Adrenal gland (tissue), 5 donors: ENCODE measurements at regions not wholly inside any gene's neighbourhood (a gene's known extent, or its start where the extent isn't known, plus 50 kb on each side); places are given as distances from the start of the nearest gene placed in this dataset.

Experiments used
- POLR2A ChIP-seq, 2 donors: fragments of 450-650 bp; IDR thresholded peaks; one replicate each; pipeline ENCODE4 v1.6.1; 2017; ENCODE audit warnings: antibody characterized with exemption in 2 of 2, mild to moderate bottlenecking in 2 of 2, moderate library complexity in 1 of 2
- TF ChIP-seq, protein P1 (sequence below), 6 experiments: fragments of 450-650 bp in 4 of 6; fragments of 200-600 bp in 2 of 6; sonication (generic) in 1 of 6; IDR thresholded peaks; 1 replicate in 5 of 6; 2 replicates in 1 of 6; pipeline versions ENCODE4 v1.5.1 to v1.8.0; 2016 to 2021; ENCODE audit warnings: antibody characterized with exemption in 6 of 6, mild to moderate bottlenecking in 2 of 6, moderate library complexity in 1 of 6
- donor health status: DM: no; HTN: no; CAD: no.

DNA sequence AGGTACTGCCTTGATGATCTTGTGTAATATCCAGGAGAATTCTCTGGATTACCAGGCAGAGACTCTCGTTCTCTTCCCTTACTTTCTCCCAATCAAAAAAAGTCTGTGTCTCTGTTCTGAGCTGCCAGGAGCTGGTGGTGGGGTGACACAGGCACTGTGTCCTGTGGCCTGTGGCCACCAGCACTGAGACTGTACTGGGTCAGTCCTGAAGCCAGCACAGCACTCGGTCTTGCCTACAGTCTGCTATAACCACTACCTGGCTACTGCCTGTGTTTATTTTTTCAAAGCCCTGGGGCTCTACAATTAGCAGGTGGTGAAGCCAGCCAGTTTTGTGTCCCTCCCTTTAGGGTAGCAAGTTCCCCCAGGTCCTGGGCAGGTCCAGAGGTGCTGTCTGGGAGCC, 331.1 kb upstream of the MAGEB18 start:
- TF ChIP-seq, protein P1, sequence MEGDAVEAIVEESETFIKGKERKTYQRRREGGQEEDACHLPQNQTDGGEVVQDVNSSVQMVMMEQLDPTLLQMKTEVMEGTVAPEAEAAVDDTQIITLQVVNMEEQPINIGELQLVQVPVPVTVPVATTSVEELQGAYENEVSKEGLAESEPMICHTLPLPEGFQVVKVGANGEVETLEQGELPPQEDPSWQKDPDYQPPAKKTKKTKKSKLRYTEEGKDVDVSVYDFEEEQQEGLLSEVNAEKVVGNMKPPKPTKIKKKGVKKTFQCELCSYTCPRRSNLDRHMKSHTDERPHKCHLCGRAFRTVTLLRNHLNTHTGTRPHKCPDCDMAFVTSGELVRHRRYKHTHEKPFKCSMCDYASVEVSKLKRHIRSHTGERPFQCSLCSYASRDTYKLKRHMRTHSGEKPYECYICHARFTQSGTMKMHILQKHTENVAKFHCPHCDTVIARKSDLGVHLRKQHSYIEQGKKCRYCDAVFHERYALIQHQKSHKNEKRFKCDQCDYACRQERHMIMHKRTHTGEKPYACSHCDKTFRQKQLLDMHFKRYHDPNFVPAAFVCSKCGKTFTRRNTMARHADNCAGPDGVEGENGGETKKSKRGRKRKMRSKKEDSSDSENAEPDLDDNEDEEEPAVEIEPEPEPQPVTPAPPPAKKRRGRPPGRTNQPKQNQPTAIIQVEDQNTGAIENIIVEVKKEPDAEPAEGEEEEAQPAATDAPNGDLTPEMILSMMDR (IDR thresholded peaks at IDR 0.05), result no peak
- TF ChIP-seq POLR2A (IDR thresholded peaks at IDR 0.05), result no peak
